Skin of body (tissue), 2 donors: ENCODE measurements at regions not wholly inside any gene's neighbourhood (a gene's known extent, or its start where the extent isn't known, plus 50 kb on each side); places are given as distances from the start of the nearest gene placed in this dataset. TPM values are rescaled to one million over a fixed set of nuclear protein-coding genes. Genes with fewer than 3 reads are reported as not detected.

Source experiments
- DNase-seq: peaks from one replicate; lab custom pipeline; 2025; lab: John Stamatoyannopoulos, UW
- small RNA-seq: library from RNA; depleted of rRNA; stranded (forward); fragments of <200 nt; gene quantifications from one replicate; pipeline ENCODE3, GENCODE V24; 2014; ENCODE audit warnings: low replicate concordance

DNA sequence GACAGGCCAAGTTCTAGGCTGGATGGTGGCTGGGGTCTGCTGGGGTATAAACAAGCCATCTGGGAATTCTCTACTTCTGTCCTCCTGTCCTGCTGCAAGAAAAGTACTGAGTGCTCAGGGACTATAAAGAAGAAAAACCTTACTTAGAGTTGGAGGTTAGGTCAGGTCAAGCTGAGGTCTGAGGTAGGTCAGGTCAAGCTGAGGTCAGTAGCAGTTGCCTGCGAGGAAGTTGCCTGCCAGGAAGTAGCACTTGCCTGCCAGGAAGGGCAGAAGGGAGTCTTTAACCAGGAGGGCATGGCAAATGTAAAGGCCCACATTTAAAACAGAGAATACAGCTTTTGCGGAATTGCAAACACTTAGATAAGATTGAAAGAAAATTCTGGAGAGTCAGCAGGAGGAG is 51.3 kb upstream of the PRLR start:
- DNase-seq, result no peak

Small RNA genes lying in the stretch of these regions (small RNA-seq; reads per million reads assigned to genes)
- not detected for gene RF00012
